ENCODE measurements at regions not wholly inside any gene's neighbourhood (a gene's known extent, or its start where the extent isn't known, plus 50 kb on each side); places are given as distances from the start of the nearest gene placed in this dataset.

- H2AK5ac ChIP-seq (ENCODE audit: low read depth, low read length) = no peak overlapping the region
- H3K4me2 ChIP-seq (ENCODE audit: insufficient read depth in 1 of 2, low read depth in 2 of 2, low read length in 2 of 2) = no peak overlapping the region
- POLR2A ChIA-PET (ENCODE audit: partially characterized antibody) = no interaction called here
- no peak overlapping the region for H4K5ac ChIP-seq (ENCODE audit: insufficient read length, low read depth, low read length)
- no peaks in the 10 kb centered on the region for H3K79me1 ChIP-seq (ENCODE audit: low read depth, low read length)
- no peak overlapping the region for H2BK12ac ChIP-seq (ENCODE audit: low read depth, low read length)
- H2BK120ac ChIP-seq (replicated peaks; ENCODE audit: low read depth, low read length) = no peak overlapping the region
- H4K91ac ChIP-seq (replicated peaks; ENCODE audit: insufficient read length, low read length) = no peak overlapping the region
- no peaks in the 10 kb centered on the region for H4K20me1 ChIP-seq (replicated peaks in 1 of 2; ENCODE audit: control insufficient read depth in 1 of 2, insufficient read depth in 2 of 2, low read length in 2 of 2)
- no peaks in the 10 kb centered on the region for H3K23me2 ChIP-seq (ENCODE audit: low read depth, low read length)
- H4K8ac ChIP-seq (ENCODE audit: extremely low read depth, insufficient read depth, low read length) = no peak overlapping the region
- H3K56ac ChIP-seq (replicated peaks; ENCODE audit: insufficient read length, low read depth, low read length) = no peak overlapping the region
- no peak overlapping the region for H2BK20ac ChIP-seq (ENCODE audit: low read length)
- H3K27ac ChIP-seq (ENCODE audit: low read depth, low read length) = no peak overlapping the region
- H3K36me3 ChIP-seq (ENCODE audit: control insufficient read depth in 2 of 4, insufficient read depth in 4 of 4, low read length in 3 of 4) = no peaks in the 10 kb centered on the region
- no peak for DNase-seq (ENCODE audit: low read depth in 1 of 2, low spot score in 2 of 2)
- H3K23ac ChIP-seq (ENCODE audit: insufficient read length) = no peak overlapping the region
- no peak overlapping the region for H2AFZ ChIP-seq (ENCODE audit: low read length)
- H3K79me2 ChIP-seq (ENCODE audit: control insufficient read depth in 1 of 2, insufficient read depth in 2 of 2, low read length in 2 of 2) = no peaks in the 10 kb centered on the region
- H3K14ac ChIP-seq (ENCODE audit: insufficient read length) = no peak overlapping the region
- CTCF ChIA-PET (ENCODE audit: partially characterized antibody) = interaction anchor here (0.6 to 1.9 kb wide), 3 partner anchors 16 to 895 kb away, joined by 3 to 5 read pairs (median 4); no protein-coding TSS in a partner anchor
- no peak overlapping the region for H2BK5ac ChIP-seq (ENCODE audit: low read depth, low read length)
- H3K4ac ChIP-seq (replicated peaks; ENCODE audit: insufficient read length, low read depth, low read length) = no peak overlapping the region
- no peak overlapping the region for H3K4me3 ChIP-seq (ENCODE audit: extremely low read depth in 1 of 4, insufficient read depth in 2 of 4, low read depth in 3 of 4, low read length in 4 of 4)
- no peaks in the 10 kb centered on the region; a peak in 1 of 7 replicates for H3K4me1 ChIP-seq (replicated peaks in 1 of 4; ENCODE audit: control insufficient read depth in 3 of 4, insufficient read depth in 4 of 4, low read length in 3 of 4)
- no peak overlapping the region for H2BK15ac ChIP-seq (ENCODE audit: low read length)
- 89% methylated on average over 5 of the region's 5 CpGs; no CpG with 5 or more reads in 1 of the 2 experiments for WGBS, 2 experiments (ENCODE audit: extremely low coverage in 1 of 2, insufficient coverage in 1 of 2, insufficient read length in 1 of 2, insufficient replicate concordance in 2 of 2, low coverage in 1 of 2, low lambda C conversion rate in 2 of 2, missing lambda C conversion rate in 1 of 2)
- no peaks in the 10 kb centered on the region; a peak in 3 of 7 replicates for H3K27me3 ChIP-seq (replicated peaks in 1 of 4; ENCODE audit: control insufficient read depth in 3 of 4, extremely low read depth in 1 of 4, insufficient read depth in 3 of 4, low read length in 3 of 4)
- H3K18ac ChIP-seq (ENCODE audit: extremely low read depth, low read length) = no peak overlapping the region
- FAIRE-seq = no peak
- no peak overlapping the region for H3K9ac ChIP-seq (replicated peaks in 1 of 4; ENCODE audit: extremely low read depth in 1 of 4, low read depth in 3 of 4, low read length in 3 of 4)
- H3K9me3 ChIP-seq (ENCODE audit: insufficient read depth in 2 of 2, low read depth in 1 of 2, low read length in 1 of 2) = no peaks in the 10 kb centered on the region
- TF ChIP-seq TAF1 (IDR thresholded peaks at IDR 0.05; ENCODE audit: low read depth, low read length) (no peak), NRF1 (IDR thresholded peaks at IDR 0.05; ENCODE audit: low read depth, low read length) (no peak), BCL11A (IDR thresholded peaks at IDR 0.05; ENCODE audit: low read depth in 2 of 2, low read length in 2 of 2) (no peak), ZNF274 (IDR thresholded peaks at IDR 0.05; ENCODE audit: borderline replicate concordance, extremely low read depth, low read length) (no peak), RFX5 (IDR thresholded peaks at IDR 0.05; ENCODE audit: borderline replicate concordance, low read depth, low read length) (no peak), JUND (IDR thresholded peaks at IDR 0.05; ENCODE audit: low read length) (no peak), TBP (IDR thresholded peaks at IDR 0.05; ENCODE audit: low read depth, low read length) (no peak)
These were observed 493.2 kb downstream of the TYW1 start for GRCh38 chr7:67489881-67490280.

Measured in H1 (cell line).